Ishikawa (cell line): ENCODE measurements at regions not wholly inside any gene's neighbourhood (a gene's known extent, or its start where the extent isn't known, plus 50 kb on each side); places are given as distances from the start of the nearest gene placed in this dataset.

ENCODE experiments used
- CEBPB ChIP-seq: IDR thresholded peaks from 2 replicates; pipeline ENCODE4 v1.6.1; 2012
- CREB1 ChIP-seq: IDR thresholded peaks from 2 replicates; pipeline ENCODE4 v1.6.1; 2012; ENCODE audit warnings: low read depth
- EGR1 ChIP-seq: IDR thresholded peaks from 2 replicates; pipeline ENCODE4 v1.6.1; 2012
- EP300 ChIP-seq: IDR thresholded peaks from 2 replicates; pipeline ENCODE4 v1.6.1; 2012; ENCODE audit warnings: borderline replicate concordance
- FOXM1 ChIP-seq: IDR thresholded peaks from 2 replicates; pipeline ENCODE4 v1.6.1; 2012; ENCODE audit warnings: low read depth, borderline replicate concordance
- MAX ChIP-seq: IDR thresholded peaks from 2 replicates; pipeline ENCODE4 v1.6.1; 2012
- NFIC ChIP-seq: IDR thresholded peaks from 2 replicates; pipeline ENCODE4 v1.6.1; 2012
- RAD21 ChIP-seq: IDR thresholded peaks from 2 replicates; pipeline ENCODE4 v1.6.1; 2012; ENCODE audit warnings: low read depth
- REST ChIP-seq: IDR thresholded peaks from 2 replicates; pipeline ENCODE4 v1.6.1; 2012; ENCODE audit warnings: low read depth, mild to moderate bottlenecking
- TAF1 ChIP-seq: IDR thresholded peaks from 2 replicates; pipeline ENCODE4 v1.6.1; 2012; ENCODE audit warnings: low read depth, mild to moderate bottlenecking
- TCF12 ChIP-seq: IDR thresholded peaks from 2 replicates; pipeline ENCODE4 v1.6.1; 2012; ENCODE audit warnings: low read depth
- TEAD4 ChIP-seq: IDR thresholded peaks from 2 replicates; pipeline ENCODE4 v1.6.1; 2012
- USF1 ChIP-seq: IDR thresholded peaks from 2 replicates; pipeline ENCODE4 v1.6.1; 2012
- YY1 ChIP-seq: IDR thresholded peaks from 2 replicates; pipeline ENCODE4 v1.6.1; 2012; ENCODE audit warnings: low read depth
- ZBTB7A ChIP-seq: IDR thresholded peaks from 2 replicates; pipeline ENCODE4 v1.6.1; 2012; ENCODE audit warnings: low read depth

- TF ChIP-seq ZBTB7A (no peak), CEBPB (no peak), MAX (no peak), EGR1 (no peak)
Measured at GRCh38 chr5:143682246-143682905, 129.6 kb upstream of the HMHB1 start.

DNA sequence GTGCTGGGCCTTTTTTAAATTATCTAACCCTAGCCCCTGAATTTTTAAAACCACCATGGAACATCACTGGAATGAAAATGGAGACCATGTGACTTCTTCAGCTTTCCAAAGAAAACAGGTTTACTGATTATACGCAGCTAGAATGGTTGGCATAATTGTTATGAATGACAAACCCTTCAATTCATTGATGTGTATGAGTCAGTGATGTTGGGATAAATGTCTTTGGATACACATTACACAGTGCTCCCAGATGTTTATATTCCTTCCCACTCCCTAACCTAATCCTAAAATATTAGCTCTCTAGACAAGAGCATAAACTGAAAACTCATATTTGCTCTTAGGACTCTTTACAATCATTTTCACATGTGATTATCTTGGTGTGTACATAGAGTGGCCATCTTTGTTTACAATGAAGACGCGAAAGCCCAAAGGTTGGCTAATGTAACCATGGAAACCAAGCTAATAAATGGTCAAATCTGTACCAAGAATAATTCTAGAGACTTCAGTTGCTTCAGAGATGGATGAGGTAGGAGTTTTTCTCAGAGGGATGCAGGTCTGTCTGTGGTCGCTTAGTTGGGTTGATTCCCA is 131.2 kb upstream of the HMHB1 start:
- TF ChIP-seq MAX (no peak), REST (no peak), TCF12 (no peak), EP300 (no peak), NFIC (no peak), USF1 (no peak), EGR1 (no peak), FOXM1 (no peak), YY1 (no peak), TAF1 (no peak), TEAD4 (no peak), RAD21 (no peak), ZBTB7A (no peak), CREB1 (no peak), CEBPB (no peak)

- TF ChIP-seq NFIC: peak; percentile 22; the same call in 1 of the 2 replicates
- TF ChIP-seq EP300: no peak
Measured at GRCh38 chr5:143679777-143680176, 132.2 kb upstream of the HMHB1 start.

DNA sequence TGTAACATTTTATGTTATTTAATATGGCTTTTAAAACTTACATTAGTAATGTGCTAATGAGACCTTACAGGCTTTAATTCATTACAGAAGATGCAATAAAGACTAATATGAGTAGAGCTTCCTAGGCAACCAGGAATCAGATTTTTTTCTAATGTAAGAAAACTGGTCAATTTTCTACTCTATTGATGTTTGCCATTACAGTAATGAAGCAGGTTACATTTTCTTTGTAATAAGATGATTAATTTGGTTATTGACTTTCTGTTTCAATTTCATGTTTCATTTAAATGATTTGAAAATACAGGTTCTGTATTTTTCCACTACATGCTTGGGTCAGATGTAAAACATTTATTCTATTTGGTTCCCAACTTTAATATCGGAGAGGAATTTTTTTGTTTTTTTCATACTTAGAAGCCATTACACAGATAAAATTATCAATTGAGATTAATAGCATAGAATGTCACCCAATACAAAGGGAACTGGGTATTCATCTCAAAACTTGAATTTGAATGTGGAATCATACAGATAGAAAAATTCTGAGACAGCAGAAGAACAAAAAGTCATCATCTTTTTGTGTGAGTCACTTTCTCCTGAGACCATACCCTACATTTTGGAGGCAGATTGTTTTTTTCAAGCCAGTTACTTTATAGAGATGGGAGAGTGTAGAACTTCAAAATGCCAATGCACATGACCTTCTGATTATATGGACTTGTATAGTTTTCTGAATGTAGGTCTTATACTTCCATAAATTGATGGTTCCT is 133.6 kb upstream of the HMHB1 start:
- TF ChIP-seq REST: no peak
- TF ChIP-seq RAD21: no peak
- TF ChIP-seq EGR1: no peak
- TF ChIP-seq CREB1: no peak
- no peak for TF ChIP-seq TCF12
- no peak for TF ChIP-seq EP300
- no peak for TF ChIP-seq NFIC
- TF ChIP-seq MAX: no peak
- TF ChIP-seq TAF1: no peak
- no peak for TF ChIP-seq ZBTB7A
- no peak for TF ChIP-seq FOXM1
- TF ChIP-seq CEBPB: no peak

- TF ChIP-seq MAX: peak; percentile 45; the same call in 1 of the 2 replicates
- peak; percentile 76; the same call in 1 of the 2 replicates for TF ChIP-seq TEAD4
- no peak for TF ChIP-seq RAD21
Measured at GRCh38 chr5:143677403-143677802, 134.6 kb upstream of the HMHB1 start.

GRCh38 chr5:143676802-143677201 is 135.2 kb upstream of the HMHB1 start:
- TF ChIP-seq NFIC (peak; percentile 29; the same call in 1 of the 2 replicates), MAX (no peak)
